HG02840 (cell line): ENCODE measurements at regions not wholly inside any gene's neighbourhood (a gene's known extent, or its start where the extent isn't known, plus 50 kb on each side); places are given as distances from the start of the nearest gene placed in this dataset.
"Not testable (repeated sequence)": the region's sequence is repeated elsewhere in the genome, so short reads cannot be mapped to it uniquely, and the experiment has no call there.

ENCODE experiments used
- ATAC-seq: cut with Tn5 transposase; IDR thresholded peaks from one replicate; pipeline ENCODE4 v1.9.1; 2021; ENCODE audit warnings: mild to moderate bottlenecking, moderate library complexity, moderate number of reproducible peaks; ENCODE audit not compliant: unreplicated experiment, low FRiP score

- ATAC-seq: no peak
These were observed 214.4 kb upstream of the LRATD1 start for GRCh38 chr2:14418115-14418514.

- peak; percentile 45 for ATAC-seq
These were observed 211.7 kb upstream of the LRATD1 start for GRCh38 chr2:14420851-14421250.

GRCh38 chr2:14422426-14422825, 210.1 kb upstream of the LRATD1 start:
- no peak for ATAC-seq

GRCh38 chr2:14423145-14423906, 209.2 kb upstream of the LRATD1 start:
- no peak for ATAC-seq

DNA sequence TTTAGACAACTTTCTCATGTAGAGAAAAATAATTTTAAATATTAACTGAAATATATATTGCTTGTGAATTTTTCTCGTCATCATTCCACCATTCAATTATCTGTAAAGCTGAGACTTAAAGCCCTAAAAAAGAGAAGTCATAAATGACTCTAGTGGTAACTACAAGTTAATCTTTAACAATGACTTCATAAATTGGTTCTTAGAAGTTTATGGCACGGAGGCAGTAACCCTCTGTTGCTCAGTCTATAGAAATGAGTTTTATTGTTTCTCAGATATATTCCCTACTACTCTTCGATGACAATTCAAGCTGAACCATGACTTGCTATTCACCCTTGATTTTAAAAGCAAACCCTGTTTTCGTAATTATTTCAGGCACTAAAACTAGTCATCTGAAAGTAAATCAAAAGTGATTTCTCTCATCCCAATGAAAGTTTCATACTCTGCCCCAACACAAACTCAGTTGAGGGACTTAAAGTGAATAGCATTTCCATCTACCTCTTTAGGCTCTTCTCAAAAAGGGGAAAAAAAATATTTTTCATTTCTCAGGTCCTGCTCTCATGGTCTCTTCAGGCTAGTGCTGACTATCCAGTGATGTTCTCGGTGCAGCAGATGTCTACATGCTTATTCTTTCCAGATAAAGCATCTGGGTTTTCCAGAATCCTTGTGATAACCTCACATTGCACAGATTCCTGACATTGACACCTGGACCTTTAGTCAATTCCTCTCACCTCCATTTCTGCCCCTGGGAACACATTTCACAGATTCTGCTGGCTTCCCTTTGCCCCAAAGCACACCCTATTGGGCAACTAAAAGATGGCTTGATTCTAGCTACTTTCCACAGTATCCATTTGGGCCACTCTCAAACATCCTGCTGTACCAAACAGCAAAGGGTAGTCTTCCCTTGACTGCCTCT, 207.8 kb upstream of the LRATD1 start:
- peak; percentile 50 for ATAC-seq

DNA sequence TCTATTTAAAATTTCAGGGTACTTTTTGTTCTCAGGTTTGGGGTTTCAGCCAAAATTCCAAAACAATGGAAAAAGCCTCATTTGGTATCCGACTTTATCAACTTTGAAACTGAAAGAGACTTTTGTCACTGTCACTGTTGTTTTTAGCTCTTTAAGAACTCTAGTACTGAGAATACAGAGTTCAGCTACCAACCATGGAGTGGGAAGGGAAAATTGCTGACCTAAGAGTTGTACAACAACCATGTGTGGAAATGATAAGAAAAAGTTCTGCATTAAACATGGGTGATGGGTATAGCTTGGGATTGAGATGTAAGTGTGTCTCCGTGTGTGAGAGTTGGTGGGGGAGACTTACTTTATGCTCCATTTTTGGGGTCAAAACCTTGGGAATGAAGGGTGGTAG, 206.6 kb upstream of the LRATD1 start:
- no peak for ATAC-seq

DNA sequence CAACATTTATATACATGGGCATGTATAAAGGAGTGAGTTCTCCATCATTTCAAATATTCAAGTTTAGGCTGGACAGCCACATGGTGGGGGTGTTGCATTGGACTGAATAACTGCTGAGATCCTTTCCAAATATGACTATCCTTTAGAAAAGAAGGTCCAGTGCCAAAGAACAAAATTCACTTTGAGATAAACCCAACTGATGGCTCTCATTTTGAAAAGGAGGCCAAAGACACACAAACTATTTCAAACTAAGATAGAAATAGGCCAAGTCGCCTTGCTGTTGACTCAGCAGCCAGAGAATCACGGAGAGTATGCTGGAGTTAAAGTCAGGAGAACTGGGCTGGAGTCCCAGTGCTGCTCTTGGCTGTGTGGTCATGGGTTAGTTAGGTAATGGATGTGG, 204.5 kb upstream of the LRATD1 start:
- ATAC-seq: no peak

- ATAC-seq: no peak
These were observed 198.5 kb upstream of the LRATD1 start for GRCh38 chr2:14433946-14434495.

DNA sequence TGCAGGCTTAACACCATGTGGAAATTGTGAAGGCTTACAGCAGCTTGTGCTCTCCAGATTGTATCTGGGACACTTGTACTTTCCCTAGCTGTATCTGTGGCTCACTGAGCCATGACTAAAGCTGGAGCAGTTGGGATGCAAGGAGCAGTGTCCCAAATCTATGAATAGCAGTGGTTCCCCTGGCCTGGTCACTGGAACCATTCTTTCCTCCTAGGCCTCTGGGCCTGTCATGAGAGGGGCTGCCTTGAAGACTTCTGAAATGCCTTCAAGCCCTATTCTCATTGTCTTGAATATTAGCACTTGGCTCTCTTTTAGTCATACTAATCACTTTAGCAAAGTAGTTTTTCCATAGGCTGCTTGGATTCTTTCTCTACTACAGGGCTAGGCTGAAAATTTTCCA, 186.8 kb upstream of the LRATD1 start:
- ATAC-seq: no peak

GRCh38 chr2:14448340-14448739, 184.2 kb upstream of the LRATD1 start:
- no peak for ATAC-seq

DNA sequence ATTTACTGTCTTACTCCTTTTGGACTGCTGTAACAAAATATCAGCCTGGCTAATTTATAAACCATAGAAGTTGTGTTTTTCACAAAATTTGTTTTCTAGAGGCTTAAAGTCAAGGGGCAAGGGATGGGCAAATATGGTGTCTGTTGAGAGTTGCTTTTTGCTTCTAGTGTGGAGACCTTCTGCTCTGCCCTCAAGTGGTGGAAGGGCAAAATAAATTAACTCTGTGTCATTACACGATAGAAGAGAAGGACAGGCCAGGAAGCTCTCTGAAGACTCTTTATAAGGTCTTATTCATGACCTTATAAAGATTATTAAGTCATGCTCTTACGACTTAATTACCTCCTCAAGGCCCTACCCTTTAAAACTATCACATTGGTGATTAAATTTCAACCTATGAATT, 181.2 kb upstream of the LRATD1 start:
- ATAC-seq: no peak

- ATAC-seq: no peak
These were observed 178.3 kb upstream of the LRATD1 start for GRCh38 chr2:14454202-14454601.

- no peak for ATAC-seq
These were observed 172.7 kb upstream of the LRATD1 start for GRCh38 chr2:14459786-14460325.

DNA sequence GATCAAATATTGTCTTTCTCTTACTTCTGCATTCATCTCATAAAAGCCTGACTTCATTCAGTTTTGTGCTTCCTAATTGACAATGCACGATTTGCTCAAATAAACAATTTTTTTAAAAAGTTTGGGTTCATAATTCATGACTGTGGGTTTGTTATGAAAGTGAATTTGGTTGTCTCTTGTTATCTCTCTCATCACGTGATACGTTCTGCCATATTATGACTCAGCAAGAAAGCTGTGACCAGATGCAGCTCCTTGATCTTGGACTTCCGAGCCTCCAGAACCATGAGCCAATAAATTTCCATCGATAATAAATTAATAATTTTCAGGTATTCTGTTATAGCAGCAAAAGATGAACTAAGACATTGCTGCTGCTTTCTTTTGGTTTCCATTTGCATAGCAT, 156.5 kb upstream of the LRATD1 start:
- no peak for ATAC-seq

DNA sequence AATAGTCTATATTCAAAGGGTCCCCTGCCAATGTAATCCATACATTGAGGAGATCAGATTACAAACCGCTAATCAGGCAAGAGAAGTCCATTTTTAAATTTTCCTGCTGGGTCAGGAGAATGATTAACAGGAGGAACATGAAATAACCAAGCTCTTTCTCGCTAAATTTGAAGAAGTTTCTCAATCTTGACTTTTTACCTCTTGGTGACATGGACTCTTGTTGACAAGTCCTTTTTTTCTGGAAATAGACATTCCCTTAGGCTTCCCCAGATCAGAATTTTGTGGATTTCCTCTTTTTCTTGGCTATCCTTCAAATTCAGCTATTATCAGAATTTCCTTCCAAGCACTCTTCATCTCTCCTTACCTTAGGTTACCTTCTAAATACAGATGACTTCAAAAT, 153.0 kb upstream of the LRATD1 start:
- ATAC-seq: no peak

- ATAC-seq: no peak
These were observed 152.4 kb upstream of the LRATD1 start for GRCh38 chr2:14480120-14480519.

DNA sequence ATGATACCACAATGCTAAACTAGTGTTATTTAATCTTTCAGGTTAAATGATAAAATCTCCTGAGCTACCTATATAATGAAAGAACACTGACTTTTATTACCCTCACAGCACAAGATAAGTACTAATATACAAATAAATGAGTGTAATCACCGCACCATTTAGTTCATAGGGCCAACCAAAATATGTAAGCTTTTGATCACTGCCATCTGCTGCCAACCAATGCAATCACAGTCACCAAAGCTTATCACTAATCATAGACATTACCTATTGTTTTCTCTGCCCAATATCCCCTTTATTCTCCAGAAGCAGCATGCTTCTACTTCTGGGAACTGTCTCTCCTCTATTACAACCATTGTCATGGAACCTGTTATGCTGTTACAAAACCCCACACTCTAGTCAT, 151.6 kb upstream of the LRATD1 start:
- ATAC-seq: no peak

GRCh38 chr2:14492920-14493503, 139.5 kb upstream of the LRATD1 start:
- no peak for ATAC-seq

- ATAC-seq: no peak
These were observed 137.8 kb upstream of the LRATD1 start for GRCh38 chr2:14494759-14495158.

GRCh38 chr2:14501061-14501460, 131.5 kb upstream of the LRATD1 start:
- ATAC-seq: no peak

DNA sequence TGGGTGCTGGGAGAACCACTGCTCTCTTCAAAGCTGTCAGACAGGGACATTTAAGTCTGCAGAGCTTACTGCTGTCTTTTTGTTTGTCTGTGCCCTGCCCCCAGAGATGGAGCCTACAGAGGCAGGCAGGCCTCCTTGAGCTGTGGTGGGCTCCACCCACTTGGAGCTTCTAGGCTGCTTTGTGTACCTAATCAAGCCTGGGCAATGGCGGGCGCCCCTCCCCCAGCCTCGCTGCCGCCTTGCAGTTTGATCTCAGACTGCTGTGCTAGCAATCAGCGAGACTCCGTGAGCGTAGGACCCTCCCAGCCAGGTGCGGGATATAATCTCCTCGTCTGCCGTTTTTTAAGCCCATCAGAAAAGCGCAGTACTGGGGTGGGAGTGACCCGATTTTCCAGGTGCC, 125.6 kb upstream of the LRATD1 start:
- not testable (repeated sequence) for ATAC-seq
